GM23338 (cell line): ENCODE measurements at regions not wholly inside any gene's neighbourhood (a gene's known extent, or its start where the extent isn't known, plus 50 kb on each side); places are given as distances from the start of the nearest gene placed in this dataset.

Experiments
- CREB1 ChIP-seq: fragments of 250-450 bp; sonication (Bioruptor Pico); IDR thresholded peaks from 2 replicates; pipeline ENCODE4 v1.5.0; 2020; ENCODE audit warnings: low read depth, mild to moderate bottlenecking, moderate library complexity
- ETS1 ChIP-seq: IDR thresholded peaks from 2 replicates; pipeline ENCODE4 v1.6.1; 2016; ENCODE audit warnings: antibody characterized with exemption
- EZH2 ChIP-seq: fragments of 200-600 bp; sonication (generic); IDR thresholded peaks from one replicate; pipeline ENCODE4 v1.8.0; 2017; ENCODE audit warnings: antibody characterized with exemption, mild to moderate bottlenecking, low read depth; ENCODE audit not compliant: unreplicated experiment
- EZH2phosphoT487 ChIP-seq: fragments of 200-600 bp; sonication (generic); IDR thresholded peaks from one replicate; pipeline ENCODE4 v1.8.1; 2018; ENCODE audit warnings: antibody characterized with exemption; ENCODE audit not compliant: unreplicated experiment
- JUNB ChIP-seq: IDR thresholded peaks from one replicate; pipeline ENCODE4 v1.6.1; 2016; ENCODE audit warnings: antibody characterized with exemption; ENCODE audit not compliant: unreplicated experiment
- NANOG ChIP-seq: IDR thresholded peaks from 2 replicates; pipeline ENCODE4 v1.6.1; 2016; ENCODE audit warnings: antibody characterized with exemption, borderline replicate concordance
- POLR2AphosphoS5 ChIP-seq: IDR thresholded peaks from 2 replicates; pipeline ENCODE4 v1.6.1; 2016; ENCODE audit warnings: antibody characterized with exemption, low read depth
- ZNF114 ChIP-seq: fragments of 250-450 bp; sonication (Bioruptor Pico); IDR thresholded peaks from 2 replicates; pipeline ENCODE4 v1.5.0; 2020; ENCODE audit warnings: mild to moderate bottlenecking, moderate library complexity
- ZNF331 ChIP-seq: fragments of 250-450 bp; sonication (Bioruptor Pico); IDR thresholded peaks from 2 replicates; pipeline ENCODE4 v1.5.0; 2020; ENCODE audit warnings: low read depth, mild to moderate bottlenecking, moderate library complexity
- TF ChIP-seq, protein P1 (sequence below), 2 experiments: fragments of 200-600 bp in 1 of 2; sonication (generic) in 1 of 2; conservative IDR thresholded peaks; 2 replicates each; pipeline versions ENCODE4 v1.5.1 to v1.6.1; 2016 to 2017; ENCODE audit warnings: antibody characterized with exemption in 2 of 2, low read depth in 2 of 2, mild to moderate bottlenecking in 2 of 2, moderate library complexity in 1 of 2
- TF ChIP-seq, protein P2 (sequence below): IDR thresholded peaks from one replicate; pipeline ENCODE4 v1.6.1; 2018; ENCODE audit warnings: antibody characterized with exemption; ENCODE audit not compliant: unreplicated experiment

GRCh38 chr15:93570527-93570926 lies 481.5 kb upstream of the RGMA start:
- TF ChIP-seq, protein P1, sequence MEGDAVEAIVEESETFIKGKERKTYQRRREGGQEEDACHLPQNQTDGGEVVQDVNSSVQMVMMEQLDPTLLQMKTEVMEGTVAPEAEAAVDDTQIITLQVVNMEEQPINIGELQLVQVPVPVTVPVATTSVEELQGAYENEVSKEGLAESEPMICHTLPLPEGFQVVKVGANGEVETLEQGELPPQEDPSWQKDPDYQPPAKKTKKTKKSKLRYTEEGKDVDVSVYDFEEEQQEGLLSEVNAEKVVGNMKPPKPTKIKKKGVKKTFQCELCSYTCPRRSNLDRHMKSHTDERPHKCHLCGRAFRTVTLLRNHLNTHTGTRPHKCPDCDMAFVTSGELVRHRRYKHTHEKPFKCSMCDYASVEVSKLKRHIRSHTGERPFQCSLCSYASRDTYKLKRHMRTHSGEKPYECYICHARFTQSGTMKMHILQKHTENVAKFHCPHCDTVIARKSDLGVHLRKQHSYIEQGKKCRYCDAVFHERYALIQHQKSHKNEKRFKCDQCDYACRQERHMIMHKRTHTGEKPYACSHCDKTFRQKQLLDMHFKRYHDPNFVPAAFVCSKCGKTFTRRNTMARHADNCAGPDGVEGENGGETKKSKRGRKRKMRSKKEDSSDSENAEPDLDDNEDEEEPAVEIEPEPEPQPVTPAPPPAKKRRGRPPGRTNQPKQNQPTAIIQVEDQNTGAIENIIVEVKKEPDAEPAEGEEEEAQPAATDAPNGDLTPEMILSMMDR (conservative IDR thresholded peaks at IDR 0.05; ENCODE audit: low read depth in 2 of 2): no peak
- TF ChIP-seq POLR2AphosphoS5 (no peak), EZH2phosphoT487 (no peak), EZH2 (no peak), NANOG (no peak), CREB1 (no peak), JUNB (no peak), ETS1 (no peak), ZNF114 (CRISPR knock-in tag) (no peak), ZNF331 (CRISPR knock-in tag) (no peak)
- TF ChIP-seq, protein P2, sequence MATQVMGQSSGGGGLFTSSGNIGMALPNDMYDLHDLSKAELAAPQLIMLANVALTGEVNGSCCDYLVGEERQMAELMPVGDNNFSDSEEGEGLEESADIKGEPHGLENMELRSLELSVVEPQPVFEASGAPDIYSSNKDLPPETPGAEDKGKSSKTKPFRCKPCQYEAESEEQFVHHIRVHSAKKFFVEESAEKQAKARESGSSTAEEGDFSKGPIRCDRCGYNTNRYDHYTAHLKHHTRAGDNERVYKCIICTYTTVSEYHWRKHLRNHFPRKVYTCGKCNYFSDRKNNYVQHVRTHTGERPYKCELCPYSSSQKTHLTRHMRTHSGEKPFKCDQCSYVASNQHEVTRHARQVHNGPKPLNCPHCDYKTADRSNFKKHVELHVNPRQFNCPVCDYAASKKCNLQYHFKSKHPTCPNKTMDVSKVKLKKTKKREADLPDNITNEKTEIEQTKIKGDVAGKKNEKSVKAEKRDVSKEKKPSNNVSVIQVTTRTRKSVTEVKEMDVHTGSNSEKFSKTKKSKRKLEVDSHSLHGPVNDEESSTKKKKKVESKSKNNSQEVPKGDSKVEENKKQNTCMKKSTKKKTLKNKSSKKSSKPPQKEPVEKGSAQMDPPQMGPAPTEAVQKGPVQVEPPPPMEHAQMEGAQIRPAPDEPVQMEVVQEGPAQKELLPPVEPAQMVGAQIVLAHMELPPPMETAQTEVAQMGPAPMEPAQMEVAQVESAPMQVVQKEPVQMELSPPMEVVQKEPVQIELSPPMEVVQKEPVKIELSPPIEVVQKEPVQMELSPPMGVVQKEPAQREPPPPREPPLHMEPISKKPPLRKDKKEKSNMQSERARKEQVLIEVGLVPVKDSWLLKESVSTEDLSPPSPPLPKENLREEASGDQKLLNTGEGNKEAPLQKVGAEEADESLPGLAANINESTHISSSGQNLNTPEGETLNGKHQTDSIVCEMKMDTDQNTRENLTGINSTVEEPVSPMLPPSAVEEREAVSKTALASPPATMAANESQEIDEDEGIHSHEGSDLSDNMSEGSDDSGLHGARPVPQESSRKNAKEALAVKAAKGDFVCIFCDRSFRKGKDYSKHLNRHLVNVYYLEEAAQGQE: no peak
